ENCODE measurements at regions not wholly inside any gene's neighbourhood (a gene's known extent, or its start where the extent isn't known, plus 50 kb on each side); places are given as distances from the start of the nearest gene placed in this dataset.
"Not testable (repeated sequence)": the region's sequence is repeated elsewhere in the genome, so short reads cannot be mapped to it uniquely, and the experiment has no call there.

DNA sequence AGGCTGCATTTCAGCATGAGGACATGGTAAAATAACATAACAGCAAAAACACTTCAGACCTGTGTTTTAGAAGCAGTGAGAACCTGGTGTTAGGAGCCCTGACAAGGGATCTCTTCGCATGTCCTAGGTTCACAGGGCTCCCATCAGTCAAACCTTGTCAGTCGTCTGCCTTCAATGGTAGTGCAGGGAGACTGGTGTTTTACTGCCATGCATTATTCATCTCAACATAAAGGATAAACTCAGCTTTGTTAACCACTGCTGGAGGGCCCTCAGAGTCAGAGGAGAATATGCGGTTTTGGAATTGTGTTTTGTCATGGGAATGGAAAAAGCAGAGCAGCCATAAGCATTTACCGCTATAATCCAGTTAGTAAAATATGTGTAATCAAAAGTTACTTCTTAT lies 275.9 kb upstream of the GCFC2 start:
- no peak for DNase-seq

DNA sequence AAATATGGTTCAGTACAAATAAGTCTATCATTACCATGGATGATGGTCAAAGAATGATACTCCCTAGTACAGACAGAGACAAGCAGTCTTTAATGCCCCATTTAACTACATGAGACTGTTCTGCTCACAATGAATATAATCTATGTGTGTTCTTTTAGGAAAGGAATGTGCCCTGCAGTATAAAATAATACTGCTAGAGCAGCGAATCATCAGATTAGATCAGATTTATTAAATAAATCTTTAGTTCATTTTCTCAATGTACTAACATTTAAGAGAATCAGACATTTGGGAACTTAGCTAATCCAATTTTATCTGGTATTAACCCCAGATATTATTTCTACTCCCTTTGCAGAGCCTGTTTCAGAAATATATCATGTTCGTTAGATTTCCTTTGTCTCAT lies 272.0 kb upstream of the GCFC2 start:
- no peak for DNase-seq

DNA sequence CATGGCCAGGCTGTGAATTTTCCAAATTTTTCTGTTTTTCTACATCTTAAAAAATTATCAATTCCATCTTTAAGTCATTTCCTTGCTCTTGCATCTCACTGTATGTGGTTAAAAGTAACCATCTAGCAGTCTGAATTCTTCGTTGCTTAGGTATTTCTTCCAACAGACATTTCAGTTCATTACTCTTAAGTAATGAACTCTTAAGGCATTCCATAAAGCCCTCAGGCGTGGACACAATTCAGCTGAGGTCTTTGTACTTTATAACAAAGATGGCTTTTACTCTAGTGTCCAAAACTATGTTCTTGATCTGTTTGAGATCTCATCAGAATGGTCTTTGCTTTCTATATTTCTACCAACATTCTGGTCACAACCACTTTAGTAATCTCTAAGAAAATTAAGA lies 253.9 kb upstream of the GCFC2 start:
- DNase-seq = no peak

DNA sequence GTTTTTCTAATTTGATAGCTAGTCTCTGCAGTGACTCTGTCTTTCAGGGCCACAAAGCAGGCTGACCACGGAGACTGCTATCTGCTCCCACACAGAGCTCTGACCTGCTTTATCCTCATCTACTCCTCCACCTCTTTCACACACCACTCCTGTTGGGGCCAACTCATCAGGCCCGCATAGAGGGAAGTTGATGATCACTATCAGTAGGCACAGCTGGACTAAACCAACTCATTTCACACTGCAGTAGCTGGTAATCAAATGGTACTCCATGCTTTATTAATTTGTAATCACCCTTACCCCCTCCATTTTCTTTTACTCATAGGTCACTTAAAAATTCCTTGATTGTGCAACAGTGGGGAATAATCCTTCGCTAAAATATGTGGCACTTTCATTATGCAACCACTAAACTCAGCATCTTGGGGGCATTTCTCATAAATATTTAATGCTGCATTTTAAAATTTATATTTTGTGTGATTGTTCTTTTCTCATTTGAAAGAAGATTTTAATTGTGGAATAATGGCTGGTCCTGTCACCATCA lies 249.8 kb upstream of the GCFC2 start:
- DNase-seq = no peak

DNA sequence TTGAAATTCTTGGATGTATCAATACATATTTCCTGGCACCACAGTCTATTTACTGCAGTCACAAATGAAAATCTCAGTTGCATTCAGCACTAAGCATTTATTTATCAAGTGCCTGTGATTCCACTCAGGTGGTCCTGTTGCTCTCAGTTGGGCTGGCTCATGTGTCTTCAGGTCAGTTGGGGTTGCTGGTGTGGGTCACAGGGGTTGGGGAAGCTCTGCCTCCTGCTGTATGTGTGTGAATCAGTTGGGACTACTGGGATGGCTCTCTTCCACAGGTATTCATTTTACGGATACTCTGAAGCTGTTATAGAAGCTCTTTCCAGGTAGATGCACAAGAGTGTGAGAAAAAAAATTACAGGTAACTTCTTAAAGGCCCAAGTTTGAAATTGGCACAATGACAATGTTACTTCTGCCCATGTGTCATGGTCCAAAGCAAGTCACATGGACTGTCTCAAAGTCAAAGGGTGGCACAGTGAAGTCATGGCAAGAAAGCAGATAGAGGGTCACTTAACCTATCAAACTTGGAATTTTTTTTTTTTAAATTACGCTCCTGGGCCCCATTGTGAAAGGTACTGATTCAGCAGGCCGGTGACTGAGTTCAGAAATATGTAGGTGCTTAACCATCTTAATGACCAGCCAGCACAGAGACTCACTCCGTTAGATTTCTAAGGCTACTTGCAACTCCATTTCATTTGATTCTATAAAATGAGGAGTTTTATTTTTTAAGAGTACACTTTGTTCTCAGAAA lies 249.2 kb upstream of the GCFC2 start:
- no peak for DNase-seq

DNA sequence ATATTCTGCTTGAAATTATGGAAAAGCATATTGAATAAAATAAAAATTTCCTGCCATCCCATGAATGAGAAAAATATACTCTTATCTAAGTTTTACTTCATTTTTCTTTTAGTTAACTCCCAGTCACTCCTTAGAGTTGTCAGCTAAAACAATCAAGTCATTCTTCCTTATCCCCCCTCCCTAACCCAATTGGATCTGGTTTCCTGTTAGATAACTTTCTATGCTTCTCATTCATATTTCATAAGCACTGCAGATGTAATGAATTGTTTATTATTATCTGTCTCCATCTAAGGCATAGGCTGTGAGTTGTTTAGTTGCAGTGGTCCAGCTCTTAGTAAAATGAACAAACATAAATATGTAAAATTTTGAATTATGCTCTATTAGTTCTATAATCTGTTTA lies 244.0 kb upstream of the GCFC2 start:
- no peak for DNase-seq

DNA sequence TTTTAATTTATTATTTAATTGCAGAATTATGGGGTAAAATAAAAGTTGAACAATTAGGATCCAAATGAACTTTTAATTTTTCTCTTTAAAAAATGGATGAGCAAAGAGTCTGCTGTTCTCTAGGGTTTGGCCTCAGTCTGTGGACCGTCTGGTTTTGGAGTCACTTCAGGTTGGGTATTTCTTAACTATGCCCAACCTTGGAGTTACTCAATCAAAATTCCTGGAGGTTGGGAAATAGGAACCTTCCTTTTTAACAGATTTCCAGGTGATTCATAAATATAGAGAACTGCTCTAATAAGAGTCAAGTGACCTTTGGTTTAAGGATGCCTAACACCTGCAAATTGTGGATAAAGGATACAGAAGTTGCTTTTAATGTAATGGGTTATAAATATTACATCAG lies 241.5 kb upstream of the GCFC2 start:
- no peak for DNase-seq

DNA sequence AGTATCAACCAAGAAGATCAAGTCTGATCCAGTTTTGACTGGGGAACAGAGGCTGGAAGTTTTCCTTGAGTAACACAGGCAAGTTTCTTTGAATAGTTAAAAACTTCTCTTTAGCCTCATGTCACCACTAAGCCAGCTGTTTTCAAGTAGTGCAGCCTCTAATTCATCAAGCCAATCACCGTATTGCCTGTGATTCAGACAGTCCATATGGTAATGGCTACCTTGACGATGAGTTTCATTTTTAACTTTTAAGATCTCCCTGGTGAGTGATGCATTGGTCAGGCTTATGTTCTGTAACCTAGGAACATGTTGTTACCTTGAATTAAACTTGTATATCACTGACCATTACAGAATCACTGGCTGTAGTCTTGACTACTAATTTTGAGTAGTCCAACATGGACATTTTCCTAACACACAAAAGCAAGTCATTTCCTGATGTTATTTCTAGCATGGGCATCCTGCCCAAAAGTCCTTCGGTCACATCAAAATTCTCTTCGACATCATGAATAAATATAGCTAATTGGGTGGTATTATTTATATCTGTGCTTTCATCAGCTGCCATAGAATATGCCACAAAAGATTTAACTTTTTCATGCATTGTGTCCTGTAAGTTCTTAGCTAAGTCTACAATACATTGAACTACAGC lies 238.8 kb upstream of the GCFC2 start:
- no peak for DNase-seq

DNA sequence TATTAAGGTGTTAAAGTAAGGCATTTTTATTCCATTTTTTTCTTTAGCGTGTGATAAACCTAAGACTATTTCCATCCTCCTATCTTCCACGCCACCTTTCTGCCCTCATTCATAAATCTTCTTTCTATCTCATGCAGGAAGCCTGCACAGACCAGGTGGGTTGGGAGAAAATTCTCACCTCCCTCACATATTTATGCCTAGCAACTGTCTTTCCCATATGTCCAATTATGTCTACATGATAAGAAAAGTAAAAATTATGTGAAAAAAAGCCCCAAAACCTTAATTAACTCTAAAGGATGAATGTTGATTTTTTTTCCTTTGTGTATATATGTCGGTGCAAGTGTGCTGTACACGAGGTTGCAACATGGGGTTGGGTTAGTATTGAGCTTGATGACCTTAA lies 225.6 kb upstream of the GCFC2 start:
- no peak for DNase-seq

DNA sequence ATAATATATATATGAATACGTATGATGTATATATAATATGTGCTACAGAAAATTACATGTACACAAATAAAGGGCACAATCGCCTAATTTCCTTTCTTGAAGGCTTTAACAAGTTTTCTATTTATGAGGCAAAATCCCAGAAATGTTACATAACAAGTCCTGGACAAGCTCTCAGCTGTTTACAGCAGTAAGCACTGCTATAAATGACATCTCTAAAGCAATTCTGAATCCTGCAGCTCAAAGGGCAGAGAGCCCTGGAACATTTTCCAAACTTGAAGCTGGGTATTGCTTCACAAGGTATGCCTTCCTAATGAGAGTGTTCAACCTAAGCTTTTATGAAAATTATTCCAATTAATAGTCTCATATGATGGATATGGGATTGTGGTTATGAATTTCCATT lies 222.3 kb upstream of the GCFC2 start:
- DNase-seq = no peak

DNA sequence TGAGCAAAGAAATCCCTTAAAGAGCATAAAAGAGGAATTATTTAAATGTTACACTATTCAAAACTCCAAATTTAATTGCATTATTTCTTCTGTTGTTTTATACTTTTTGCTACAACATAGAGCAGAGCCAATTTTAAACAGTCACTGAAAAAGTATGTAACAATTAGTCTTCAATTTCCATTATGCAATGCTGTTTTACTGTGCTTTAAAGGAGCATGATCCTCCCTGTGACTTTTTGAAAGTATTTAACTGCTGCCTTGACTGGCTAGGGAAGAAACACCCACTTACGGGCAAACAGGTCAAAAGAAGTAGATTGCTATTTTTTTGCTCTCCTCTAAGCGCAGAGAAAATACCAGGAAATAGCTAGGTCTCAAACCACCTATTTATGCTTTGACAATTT lies 217.4 kb upstream of the GCFC2 start:
- no peak for DNase-seq

DNA sequence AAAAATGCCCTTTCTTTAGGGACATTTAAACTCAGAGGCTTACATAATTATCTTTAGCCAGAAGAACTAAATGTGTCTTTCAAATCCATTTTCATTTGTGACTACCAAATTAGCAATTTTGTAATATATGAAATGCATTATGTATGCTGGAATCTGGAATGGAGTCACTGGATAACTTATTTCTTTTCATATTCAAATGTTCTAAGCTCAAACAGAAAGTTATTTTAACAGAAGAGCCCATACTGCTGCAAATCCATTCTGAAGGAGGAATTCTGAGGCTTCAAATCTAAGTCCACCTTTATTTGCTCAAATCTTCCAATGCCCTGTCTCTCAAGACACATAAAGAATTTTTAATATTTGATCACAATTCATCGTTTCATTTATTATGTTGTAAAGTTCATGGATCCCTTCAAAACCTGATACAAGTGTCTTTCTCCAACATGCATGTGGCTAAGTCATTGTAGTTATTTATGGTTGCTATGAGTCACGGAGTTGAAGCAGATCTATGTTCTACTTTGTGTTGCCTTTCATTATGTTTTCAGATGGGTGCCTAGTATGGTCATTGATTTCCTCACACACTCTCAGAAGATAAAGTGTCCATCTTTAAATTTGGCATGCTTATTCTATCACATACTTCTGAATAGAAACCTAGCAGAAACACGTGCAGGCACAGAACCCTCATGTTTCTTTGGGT lies 214.8 kb upstream of the GCFC2 start:
- no peak for DNase-seq

DNA sequence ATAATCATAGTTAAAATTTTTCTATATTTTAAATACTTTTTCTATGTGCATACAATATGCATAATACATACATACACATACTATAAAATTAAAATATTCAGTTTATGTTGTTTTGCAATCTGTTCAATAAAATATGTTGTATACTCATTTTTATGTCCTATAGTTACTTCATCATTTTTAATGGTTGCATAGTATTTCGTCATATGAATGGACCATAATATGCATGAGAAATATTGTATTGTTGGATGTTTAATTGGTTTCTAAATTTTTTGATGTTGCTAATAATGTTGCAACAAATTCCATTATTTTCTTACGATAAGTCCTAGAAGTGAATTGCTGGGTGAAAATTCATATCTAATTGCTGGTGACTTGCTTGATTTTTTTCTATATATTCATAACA lies 211.5 kb upstream of the GCFC2 start:
- no peak for DNase-seq

DNA sequence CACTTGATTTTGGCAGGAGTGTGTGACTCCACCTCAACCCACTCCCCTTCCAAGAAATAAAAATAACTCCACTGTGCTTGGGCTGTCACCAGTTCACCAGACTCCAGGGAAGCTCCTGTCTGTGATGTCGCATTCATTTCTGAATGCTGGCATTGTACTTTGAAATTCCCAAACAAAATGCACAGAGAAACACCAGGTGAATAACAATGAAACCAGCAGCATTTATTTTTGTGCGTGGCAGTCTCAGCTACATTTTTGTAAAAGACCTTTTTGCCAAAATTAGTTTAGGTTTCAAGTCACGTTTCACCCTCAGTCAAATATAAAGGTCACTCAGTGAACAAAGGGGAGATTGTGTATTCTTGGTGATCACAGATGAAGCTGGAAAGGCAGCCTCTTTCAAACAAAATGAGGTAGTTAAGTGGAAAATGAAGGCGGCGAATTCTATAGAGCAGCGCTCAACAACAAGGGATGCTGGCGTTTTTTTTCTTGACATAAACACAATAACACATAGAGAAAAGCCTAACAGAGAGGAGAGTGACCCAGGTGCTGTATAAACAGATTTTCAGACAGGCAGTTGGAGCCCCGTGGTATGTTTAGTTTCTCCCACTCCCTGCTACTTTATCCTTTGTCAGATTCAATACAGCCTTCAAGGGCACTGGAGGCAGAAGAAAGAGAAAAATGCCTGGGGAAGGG lies 210.3 kb upstream of the GCFC2 start:
- DNase-seq = no peak

DNA sequence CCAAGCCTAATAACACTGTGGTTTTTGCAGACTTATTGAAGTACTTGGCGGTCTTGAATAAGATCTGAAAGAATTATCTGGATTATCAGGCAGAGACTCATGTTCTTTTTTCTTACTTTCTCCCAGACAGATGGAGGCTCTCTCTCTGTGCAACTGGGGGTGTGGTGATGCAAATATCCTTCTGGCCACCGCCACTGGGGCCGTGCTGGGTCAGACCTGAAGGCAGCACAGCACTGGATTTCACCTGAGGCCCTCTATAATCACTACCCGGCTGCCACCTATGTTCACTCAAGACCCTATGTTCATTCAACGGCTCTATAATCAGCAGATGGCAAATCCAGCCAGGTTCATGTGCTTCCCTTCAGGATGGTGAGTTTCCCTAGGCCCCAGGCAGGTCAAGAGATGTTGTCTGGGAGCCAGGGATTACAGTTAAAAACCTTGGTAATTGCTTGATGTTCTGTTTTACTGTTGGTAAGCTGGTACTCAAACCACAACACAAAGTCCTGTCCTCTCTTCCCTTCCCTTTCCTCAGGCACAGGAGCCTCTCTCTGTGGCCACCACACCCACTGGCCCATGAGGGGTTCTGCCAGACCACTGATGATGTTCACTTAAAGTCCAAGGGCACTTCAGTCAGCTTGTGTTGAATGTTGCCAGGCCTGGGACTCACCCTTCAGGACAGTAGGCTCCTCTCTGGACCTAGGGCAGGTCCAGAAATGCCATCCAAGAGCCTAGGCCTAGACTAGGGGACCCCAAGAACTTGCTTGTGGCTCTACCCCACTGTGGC lies 205.3 kb upstream of the GCFC2 start:
- DNase-seq = no peak

DNA sequence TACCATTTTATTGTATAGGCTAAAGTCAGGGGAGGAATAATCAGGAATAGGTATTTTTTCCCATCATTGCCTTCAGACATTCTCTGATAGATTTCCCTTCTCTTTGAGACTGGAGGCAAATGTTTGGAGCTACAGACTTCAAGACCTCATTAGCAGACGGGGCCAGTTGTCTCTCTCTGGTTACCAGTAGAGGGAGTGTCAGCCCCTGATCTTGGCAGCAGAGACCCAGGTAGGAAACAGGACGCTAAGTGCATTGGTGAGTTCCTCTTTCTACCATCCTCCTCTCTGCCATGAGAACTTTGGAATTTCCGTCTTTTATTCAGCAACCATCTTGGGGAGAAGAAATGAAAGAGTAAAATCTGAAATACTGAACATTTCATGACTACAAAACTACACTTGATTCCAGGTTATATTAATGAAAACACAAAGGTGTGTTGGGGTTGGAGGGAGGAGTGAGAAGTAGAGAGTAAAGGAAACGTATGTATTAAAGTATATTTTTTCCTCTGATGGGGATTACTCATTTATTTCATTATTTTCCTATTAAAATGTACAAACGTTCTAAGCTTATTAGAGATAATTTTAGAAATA lies 186.2 kb upstream of the GCFC2 start:
- DNase-seq = no peak

DNA sequence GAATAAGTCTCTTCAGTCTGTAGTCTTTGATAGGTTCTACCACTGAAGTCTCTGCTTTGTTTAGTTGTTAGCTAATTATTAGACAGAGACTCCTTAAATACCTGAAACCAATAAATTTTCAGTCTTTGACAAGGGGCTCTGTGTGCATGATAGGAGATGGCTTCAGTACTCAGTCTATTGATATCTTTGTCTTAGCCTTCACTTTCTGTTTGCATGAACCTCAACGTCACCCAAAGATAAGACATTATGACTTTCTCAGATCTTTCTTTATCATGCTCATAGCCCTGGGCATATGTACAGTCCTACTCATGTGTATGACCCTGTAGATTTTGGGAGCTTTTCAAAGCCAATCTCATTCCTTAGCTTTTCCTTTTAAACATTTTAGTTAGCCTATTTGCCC lies 183.5 kb upstream of the GCFC2 start:
- no peak for DNase-seq

DNA sequence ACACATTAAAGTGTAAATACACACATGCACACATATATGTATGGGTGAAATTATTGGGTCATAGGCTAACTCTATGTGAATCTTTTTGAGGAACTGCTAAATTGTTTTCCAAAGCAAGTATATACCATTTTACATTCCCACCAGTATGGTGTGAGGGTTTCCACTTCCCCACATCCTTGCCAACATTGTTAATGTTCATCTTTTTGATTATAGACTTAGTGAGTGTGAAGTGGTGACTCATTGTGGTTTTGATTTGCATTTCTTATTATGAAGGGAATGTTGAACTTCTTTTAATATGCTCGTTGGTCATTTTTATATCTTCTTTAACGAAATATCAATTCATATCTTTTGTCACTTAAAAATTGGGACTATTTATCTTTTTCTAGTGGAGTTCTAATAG lies 181.8 kb upstream of the GCFC2 start:
- DNase-seq = no peak

DNA sequence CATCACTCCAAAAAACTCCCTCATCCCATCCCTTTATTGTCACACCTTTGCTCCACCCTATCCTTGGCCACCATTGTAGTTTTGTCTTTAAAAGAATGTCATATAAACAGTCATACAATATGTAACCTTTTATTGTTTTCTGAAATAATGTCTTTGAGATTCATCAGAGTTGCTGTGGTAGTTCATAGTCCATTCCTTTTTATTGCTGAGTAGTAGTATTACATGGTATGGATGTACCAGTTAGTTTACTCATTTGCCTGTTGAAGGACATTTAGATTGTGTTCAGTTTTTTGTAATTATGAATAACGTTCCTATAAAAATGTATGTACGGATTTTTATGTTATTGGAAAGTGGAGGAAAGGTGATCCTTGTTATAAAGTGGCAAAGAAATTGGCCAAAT lies 171.8 kb upstream of the GCFC2 start:
- no peak for DNase-seq

DNA sequence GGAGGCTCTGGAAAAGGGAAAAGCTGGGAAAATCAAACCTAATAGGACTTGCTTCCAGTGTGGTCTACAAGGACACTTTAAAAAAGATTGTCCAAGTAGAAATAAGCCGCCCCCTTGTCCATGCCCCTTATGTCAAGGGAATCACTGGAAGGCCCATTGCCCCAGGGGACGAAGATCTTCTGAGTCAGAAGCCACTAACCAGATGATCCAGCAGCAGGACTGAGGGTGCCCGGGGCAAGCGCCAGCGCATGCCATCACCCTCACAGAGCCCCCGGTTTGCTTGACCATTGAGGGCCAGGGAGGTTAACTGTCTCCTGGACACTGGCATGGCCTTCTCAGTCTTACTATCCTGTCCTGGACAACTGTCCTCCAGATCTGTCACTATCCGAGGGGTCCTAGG lies 164.9 kb upstream of the GCFC2 start:
- DNase-seq = not testable (repeated sequence)

DNA sequence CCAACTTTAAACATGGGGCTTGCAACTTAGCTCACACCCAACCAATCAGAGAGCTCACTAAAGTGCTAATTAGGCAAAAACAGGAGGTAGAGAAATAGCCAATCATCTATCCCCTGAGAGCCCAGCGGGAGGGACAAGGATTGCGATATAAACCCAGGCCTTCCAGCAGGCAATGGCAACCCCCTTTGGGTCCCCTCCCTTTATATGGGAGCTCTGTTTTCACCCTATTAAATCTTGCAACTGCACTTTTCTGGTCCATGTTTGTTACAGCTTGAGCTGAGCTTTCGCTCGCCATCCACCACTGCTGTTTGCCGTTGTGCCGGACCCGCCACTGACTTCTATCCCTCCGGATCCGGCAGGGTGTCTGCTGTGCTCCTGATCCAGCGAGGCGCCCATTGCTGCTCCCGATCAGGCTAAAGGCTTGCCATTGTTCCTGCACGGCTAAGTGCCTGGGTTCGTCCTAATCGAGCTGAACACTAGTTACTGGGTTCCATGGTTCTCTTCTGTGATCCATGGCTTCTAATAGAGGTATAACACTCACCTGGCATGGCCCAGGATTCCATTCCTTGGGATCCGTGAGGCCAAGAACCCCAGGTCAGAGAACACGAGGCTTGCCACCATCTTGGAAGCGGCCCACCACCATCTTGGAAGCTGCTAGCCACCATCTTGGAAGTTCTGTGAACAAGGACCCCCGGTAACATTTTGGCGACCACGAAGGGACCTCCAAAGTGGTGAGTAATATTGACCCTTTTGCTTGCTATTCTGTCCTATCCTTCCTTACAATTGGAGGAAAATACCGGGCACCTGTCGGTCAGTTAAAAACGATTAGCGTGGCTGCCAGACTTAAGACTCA lies 161.3 kb upstream of the GCFC2 start:
- DNase-seq = not testable (repeated sequence)
